Activated CD4-positive, alpha-beta T cell treated with anti-CD3 and anti-CD28 coated beads for 1 hour (primary cell): ENCODE measurements at regions not wholly inside any gene's neighbourhood (a gene's known extent, or its start where the extent isn't known, plus 50 kb on each side); places are given as distances from the start of the nearest gene placed in this dataset.
"Not testable (repeated sequence)": the region's sequence is repeated elsewhere in the genome, so short reads cannot be mapped to it uniquely, and the experiment has no call there.

Experiments
- DNase-seq: peaks from one replicate; pipeline ENCODE4 v3.0.0-alpha.2; 2020

GRCh38 chr1:60791226-60791625 is 291.1 kb upstream of the NFIA start:
- no peak for DNase-seq

GRCh38 chr1:60773099-60773498 is 309.3 kb upstream of the NFIA start:
- DNase-seq, result not testable (repeated sequence)

- DNase-seq, result no peak
Observed at GRCh38 chr1:60769082-60769481, 313.3 kb upstream of the NFIA start.

- DNase-seq, result no peak
Observed at GRCh38 chr1:60765204-60765603, 317.2 kb upstream of the NFIA start.

- DNase-seq, result no peak
Observed at GRCh38 chr1:60764489-60764888, 317.9 kb upstream of the NFIA start.

GRCh38 chr1:60763741-60764140 is 318.6 kb upstream of the NFIA start:
- no peak for DNase-seq

- DNase-seq, result no peak
Observed at GRCh38 chr1:60762911-60763310, 319.4 kb upstream of the NFIA start.

- no peak for DNase-seq
Observed at GRCh38 chr1:60762176-60762575, 320.2 kb upstream of the NFIA start.

- DNase-seq, result no peak
Observed at GRCh38 chr1:60759291-60759690, 323.1 kb upstream of the NFIA start.

- DNase-seq, result no peak
Observed at GRCh38 chr1:60757485-60757884, 324.9 kb upstream of the NFIA start.

- no peak for DNase-seq
Observed at GRCh38 chr1:60753036-60753900, 329.1 kb upstream of the NFIA start.

- DNase-seq, result no peak
Observed at GRCh38 chr1:60751306-60751705, 331.1 kb upstream of the NFIA start.

GRCh38 chr1:60747353-60747752 is 335.0 kb upstream of the NFIA start:
- no peak for DNase-seq

GRCh38 chr1:60746278-60746791 is 336.0 kb upstream of the NFIA start:
- no peak for DNase-seq

- DNase-seq, result no peak
Observed at GRCh38 chr1:60745484-60745883, 336.9 kb upstream of the NFIA start.

GRCh38 chr1:60742339-60742738 is 340.0 kb upstream of the NFIA start:
- no peak for DNase-seq

- DNase-seq, result no peak
Observed at GRCh38 chr1:60740154-60740553, 342.2 kb upstream of the NFIA start.

- DNase-seq, result no peak
Observed at GRCh38 chr1:60739729-60740128, 342.6 kb upstream of the NFIA start.

GRCh38 chr1:60732977-60733401 is 349.4 kb upstream of the NFIA start:
- DNase-seq, result no peak

GRCh38 chr1:60731321-60731720 is 351.0 kb upstream of the NFIA start:
- DNase-seq, result no peak

- no peak for DNase-seq
Observed at GRCh38 chr1:60727552-60727951, 354.8 kb upstream of the NFIA start.

- no peak for DNase-seq
Observed at GRCh38 chr1:60716472-60716871, 365.9 kb upstream of the NFIA start.

GRCh38 chr1:60715970-60716369 is 366.4 kb upstream of the NFIA start:
- no peak for DNase-seq

- no peak for DNase-seq
Observed at GRCh38 chr1:60709426-60709825, 372.9 kb upstream of the NFIA start.

GRCh38 chr1:60705026-60705425 is 377.3 kb upstream of the NFIA start:
- DNase-seq, result no peak
